ENCODE measurements at regions not wholly inside any gene's neighbourhood (a gene's known extent, or its start where the extent isn't known, plus 50 kb on each side); places are given as distances from the start of the nearest gene placed in this dataset.

DNA sequence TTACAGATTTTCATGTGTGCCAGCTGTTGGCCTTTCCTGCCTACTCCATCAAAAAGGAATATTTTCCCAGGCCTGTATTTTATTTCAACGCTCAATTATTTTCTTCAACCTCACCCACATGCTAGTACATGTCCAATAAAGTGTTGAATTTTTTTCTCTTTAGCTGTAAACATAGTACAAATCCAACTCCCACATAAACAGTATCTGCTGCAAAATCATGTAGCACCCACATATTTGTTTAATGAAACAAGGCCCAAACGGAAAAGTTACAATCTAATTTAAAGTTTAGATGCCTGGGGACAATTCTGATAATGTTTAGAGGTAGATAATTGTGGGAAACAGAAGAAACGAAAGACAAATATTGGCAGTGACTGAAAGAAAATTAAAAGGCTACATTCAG is 275.4 kb upstream of the ACVR2A start:
- no peak overlapping the region for H3K4me3 ChIP-seq (ENCODE audit: low read depth, low read length)
- TF ChIP-seq CTCF (conservative IDR thresholded peaks at IDR 0.05; ENCODE audit: low read depth, low read length), result no peak
- no peak for DNase-seq (ENCODE audit: low read depth)

DNA sequence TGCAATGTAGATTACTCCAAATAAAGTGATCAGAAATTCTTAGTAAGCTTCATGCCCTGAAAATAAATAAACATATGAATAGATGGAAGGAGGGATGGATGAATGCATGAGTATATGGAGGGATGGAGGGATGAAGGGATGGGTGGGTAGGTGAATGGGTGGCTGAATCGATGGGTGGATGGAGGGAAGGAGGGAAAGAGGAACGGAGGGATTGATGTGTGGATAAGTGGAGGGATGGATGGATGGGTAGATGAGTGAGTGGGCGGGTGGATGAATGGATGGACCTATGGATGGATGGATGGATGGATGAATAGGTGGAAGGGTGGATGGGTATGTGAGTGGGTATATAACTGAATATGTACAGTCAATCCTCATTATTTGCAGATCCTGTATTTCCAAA is 276.7 kb upstream of the ACVR2A start:
- no peak for DNase-seq (ENCODE audit: low read depth)
- H3K4me3 ChIP-seq (ENCODE audit: low read depth, low read length), result no peak overlapping the region
- TF ChIP-seq CTCF (conservative IDR thresholded peaks at IDR 0.05; ENCODE audit: low read depth, low read length), result no peak

DNA sequence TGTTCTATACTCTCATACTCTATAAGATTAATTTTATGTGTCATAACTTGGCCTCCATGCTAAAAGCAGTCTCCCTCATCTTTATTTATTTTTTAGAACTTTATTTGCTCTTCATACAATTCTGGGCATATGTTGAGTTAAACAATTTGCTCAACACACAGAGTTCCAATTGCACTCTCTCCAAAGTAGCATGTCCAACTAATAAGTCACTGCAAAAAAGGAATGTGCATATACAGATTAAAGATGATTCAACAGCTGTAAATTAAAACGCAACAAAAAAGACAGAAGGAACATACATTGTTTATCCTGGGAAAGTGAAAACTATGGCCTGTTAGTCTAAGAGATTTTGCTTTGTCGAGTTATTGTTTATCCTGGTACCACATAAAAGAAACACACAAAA is 277.7 kb upstream of the ACVR2A start:
- no peak overlapping the region for H3K4me3 ChIP-seq (ENCODE audit: low read depth, low read length)
- TF ChIP-seq CTCF (conservative IDR thresholded peaks at IDR 0.05; ENCODE audit: low read depth, low read length), result no peak
- DNase-seq (ENCODE audit: low read depth), result no peak

DNA sequence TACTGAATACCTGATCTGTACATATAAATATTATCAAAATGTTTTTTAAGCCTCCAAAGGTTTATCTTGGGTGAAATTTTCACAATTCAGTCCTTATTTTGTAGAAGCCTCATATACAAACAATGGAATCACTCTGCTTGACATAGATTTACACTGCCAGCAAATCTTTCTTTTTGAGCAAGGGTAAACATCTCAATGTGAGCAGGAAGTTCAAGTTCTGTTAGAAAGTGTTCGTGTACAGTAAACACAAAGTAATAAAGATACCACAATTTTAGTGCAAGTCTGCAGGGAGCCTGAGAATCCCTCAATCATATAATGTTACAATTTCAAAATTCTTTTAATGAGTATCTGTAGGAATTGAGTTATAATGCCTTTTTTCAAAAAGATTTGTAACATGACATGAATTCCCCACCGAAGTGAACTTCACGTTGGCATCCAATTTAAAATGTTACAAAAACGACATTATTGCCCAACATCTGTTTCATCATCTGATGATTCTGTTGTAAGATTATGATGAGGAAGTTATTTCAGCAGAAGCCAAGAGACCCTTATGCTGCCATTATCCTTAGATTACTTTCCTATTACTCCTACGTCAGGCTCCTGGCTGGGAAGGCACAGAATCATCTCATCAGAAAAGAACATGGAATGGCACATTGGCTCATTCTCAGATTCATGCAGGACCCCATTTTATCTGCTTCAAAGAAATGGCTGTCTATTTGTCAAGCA is 283.9 kb upstream of the ACVR2A start:
- no peak for TF ChIP-seq CTCF (conservative IDR thresholded peaks at IDR 0.05; ENCODE audit: low read depth, low read length)
- no peak overlapping the region for H3K4me3 ChIP-seq (ENCODE audit: low read depth, low read length)
- DNase-seq (ENCODE audit: low read depth), result no peak

DNA sequence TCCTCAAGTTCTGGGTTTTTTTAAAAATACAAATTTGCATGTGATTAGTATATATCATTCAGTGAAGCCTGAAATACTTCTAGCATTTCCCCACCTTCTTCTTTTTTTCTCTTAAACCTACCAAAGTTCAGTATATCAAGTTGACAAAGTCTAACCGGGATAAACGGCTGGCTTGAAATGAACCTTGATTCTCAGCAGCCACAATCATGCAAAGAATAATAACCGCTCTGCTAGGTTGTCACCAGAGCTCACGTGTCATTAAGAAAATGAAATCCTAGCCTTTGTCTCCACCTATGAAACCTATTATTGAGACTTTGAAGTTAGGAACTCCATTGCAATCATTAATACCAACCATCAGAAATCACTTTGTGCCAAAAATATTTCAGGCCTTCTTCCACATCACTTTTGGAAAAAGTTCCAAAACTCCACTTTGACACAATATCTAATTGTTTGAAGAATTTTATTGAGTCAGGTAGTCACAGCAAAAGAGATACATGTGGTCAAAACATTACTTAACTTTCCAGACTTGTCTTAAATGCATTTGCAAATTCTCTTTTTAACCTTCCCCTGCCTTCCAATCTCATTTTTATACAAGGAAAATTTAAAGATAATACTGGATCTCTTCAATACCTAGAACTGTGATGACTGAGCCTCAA is 285.6 kb upstream of the ACVR2A start:
- TF ChIP-seq CTCF (conservative IDR thresholded peaks at IDR 0.05; ENCODE audit: low read depth, low read length), result no peak
- DNase-seq (ENCODE audit: low read depth), result no peak
- H3K4me3 ChIP-seq (ENCODE audit: low read depth, low read length), result no peak overlapping the region

- DNase-seq (ENCODE audit: low read depth), result no peak
Observed at GRCh38 chr2:147558620-147559019, 286.2 kb upstream of the ACVR2A start.

More at GRCh38 chr2:147558620-147559019, 286.2 kb upstream of the ACVR2A start:
- no peak overlapping the region for H3K4me3 ChIP-seq (ENCODE audit: low read depth, low read length)
- no peak for TF ChIP-seq CTCF (conservative IDR thresholded peaks at IDR 0.05; ENCODE audit: low read depth, low read length)
